Dermis microvascular lymphatic vessel endothelial cell (primary cell): ENCODE measurements at regions not wholly inside any gene's neighbourhood (a gene's known extent, or its start where the extent isn't known, plus 50 kb on each side); places are given as distances from the start of the nearest gene placed in this dataset.
A peak's percentile ranks its signal among the peaks of the same experiment; 100 is the strongest.
"Not testable (repeated sequence)": the region's sequence is repeated elsewhere in the genome, so short reads cannot be mapped to it uniquely, and the experiment has no call there.

Experiments
- DNase-seq, 2 donors: peaks; one replicate each; pipeline versions ENCODE4 v3.0.0 to v3.0.0-alpha.2; 2010; ENCODE audit warnings: low read depth in 2 of 2

DNA sequence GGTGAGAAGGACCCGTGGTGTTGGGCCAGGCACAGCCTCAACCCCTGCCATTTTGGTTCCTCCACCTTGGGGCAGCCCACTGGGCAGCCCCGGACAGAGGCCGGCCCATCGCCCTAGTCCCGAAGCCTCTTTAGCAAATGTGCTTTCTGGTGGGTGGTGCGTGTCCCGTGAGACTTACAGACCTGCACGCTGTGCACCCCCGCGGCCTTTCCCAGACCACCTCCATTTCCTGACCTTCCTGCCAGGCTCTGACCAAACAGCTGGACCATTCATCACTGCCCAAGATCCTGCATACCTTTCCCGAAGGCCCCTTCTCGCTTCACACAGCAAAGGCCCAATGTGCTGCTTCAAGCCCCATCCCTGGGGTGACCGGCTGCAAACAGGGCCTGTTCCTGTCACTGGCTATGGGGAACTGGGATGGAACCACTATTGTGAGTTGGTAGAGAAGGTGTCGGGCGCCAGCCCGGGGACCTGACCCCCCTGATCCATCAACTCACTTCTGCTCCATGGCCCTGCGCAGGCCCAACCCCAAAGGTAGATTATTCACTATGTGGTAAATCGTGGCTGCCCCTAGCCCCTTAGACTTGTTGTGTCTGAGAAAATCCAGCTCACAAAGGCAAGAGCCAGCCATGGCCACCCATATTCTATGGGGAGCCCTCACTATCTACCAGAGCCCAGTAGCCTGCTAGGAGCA, 341.0 kb downstream of the EIPR1 start:
- no peak for DNase-seq

DNA sequence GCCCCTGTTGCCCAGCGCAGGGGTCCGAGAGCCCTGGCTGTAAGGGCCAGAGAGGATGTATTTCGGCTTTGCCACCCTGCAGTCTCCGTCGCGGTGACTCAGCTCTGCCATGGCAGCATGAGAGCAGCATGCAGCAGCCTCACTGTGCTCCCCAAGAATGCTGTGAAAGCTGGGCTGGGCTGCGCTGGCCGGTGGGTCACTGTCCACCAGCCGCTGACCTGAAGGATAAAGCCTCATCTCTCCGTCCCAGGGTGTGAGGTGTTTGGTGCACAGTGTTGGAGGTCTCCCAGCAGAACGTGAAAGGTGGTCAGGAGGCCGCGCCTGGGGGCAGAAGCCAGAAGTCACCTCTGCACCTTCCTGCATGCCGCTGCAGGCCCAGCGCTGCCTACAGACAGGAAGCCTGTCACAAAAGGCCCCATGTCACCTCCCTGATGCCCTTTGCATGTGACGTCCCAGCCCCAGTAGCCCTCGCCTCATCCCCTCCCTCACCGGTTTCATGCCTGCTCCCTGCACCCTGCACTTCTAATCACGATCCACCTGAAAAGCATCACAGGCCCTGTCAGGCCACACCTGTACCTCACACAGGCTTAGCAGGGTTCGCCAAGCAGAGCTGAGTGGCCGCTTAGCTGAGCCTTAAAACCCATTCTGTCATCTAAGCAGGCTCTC, 342.1 kb downstream of the EIPR1 start:
- DNase-seq, result no peak

DNA sequence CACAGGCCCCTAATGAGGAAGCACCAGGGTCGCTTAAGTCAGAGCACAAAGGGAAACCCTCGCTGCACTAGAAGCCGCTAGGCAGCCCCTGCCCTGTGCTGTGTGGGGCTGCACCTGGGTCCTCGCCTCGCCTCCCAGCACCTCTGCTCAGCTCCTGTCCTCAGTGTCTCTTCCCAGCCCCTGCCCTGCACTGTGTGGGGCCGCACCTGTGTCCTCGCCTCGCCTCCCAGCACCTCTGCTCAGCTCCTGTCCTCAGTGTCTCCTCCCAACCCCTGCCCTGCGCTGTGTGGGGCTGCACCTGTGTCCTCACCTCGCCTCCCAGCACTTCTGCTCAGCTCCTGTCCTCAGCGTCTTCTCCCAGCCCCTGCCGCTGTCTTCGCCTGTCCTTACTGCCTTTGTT, 342.8 kb downstream of the EIPR1 start:
- no peak for DNase-seq

DNA sequence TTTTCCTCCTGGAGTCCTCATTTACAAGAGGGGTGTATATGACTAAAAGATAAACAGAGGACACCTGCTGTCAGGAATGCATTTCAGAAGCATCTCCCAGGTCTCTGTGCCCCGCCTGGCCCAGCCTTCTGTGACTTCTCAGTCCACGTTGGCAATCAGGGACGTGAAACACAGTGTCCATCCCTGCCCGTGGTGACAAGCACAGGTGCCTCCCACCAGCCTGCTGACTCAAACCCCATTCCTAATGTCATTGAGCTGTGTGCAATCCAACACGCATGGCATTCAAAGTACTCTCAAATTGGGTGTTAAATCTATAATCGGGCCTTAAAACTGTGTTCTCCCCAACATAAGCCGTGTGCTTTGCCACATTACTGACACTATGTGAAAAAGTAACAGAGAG, 343.2 kb downstream of the EIPR1 start:
- no peak for DNase-seq

DNA sequence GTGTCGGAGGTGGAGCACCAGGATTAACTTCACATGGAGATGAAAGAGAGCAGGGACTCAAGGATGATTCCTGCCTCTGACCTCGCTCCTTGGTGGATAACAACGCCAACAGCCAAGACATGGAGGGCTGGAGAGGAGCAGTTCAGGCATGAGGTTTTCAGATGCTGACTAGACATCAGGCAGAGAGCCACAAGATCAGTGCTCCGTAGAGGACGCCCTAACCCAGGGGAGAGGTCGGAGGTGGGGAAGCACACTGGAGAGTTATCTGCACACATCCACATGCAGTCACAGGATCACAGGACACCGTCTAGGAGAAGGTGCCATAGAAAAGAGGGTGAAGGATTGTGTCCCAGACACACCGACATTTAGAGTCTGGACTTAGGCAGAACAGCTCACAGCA, 344.3 kb downstream of the EIPR1 start:
- no peak for DNase-seq

DNA sequence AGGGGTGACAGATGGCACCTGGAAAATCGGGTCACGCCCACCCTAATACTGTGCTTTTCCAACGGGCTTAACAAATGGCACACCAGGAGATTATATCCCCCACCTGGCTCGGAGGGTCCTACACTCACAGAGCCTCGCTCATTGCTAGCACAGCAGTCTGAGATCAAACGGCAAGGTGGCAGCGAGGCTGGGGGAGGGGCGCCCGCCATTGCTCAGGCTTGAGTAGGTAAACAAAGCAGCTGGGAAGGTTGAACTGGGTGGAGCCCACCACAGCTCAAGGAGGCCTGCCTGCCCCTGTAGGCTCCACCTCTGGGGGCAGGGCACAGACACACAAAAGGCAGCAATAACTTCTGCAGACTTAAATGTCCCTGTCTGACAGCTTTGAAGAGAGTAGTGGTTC, 346.8 kb downstream of the EIPR1 start:
- DNase-seq, result not testable (repeated sequence)

DNA sequence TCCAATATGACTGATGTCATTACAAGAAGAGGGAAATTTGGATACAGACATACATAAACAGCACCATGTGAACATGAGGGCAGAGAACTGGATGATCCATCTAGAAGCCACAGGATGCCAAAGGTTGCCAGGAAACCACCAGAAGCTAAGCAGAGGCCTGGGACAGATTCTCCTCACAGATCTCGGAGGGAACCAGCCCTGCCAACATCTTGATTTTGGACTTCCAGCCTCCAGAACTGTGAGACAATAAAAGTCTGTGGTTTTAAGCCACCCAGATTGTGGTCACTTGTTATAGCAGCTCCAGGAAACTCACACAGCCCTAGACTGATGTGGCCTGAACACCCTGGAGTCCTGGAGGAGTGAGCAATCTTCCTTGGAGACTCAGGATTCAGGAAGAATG, 351.6 kb downstream of the EIPR1 start:
- no peak for DNase-seq

DNA sequence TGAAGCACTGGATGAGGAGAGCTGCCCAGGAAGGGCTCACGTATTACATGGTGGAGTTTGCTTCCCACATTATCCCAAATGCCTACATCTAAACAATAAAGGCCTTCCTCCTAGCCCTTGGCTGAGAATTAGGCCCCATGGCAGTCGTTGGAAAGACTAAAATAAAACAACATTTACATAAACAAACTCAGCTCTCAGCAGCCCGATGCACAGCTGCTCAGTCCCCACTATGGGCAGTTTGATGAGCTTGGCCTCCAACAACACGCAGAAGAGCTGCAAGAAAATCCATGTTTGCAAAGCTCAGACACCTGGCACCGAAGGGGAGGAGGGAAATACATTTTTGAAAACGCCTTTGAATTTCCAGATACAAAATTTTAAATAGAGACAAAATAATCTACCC, 352.4 kb downstream of the EIPR1 start:
- no peak for DNase-seq

DNA sequence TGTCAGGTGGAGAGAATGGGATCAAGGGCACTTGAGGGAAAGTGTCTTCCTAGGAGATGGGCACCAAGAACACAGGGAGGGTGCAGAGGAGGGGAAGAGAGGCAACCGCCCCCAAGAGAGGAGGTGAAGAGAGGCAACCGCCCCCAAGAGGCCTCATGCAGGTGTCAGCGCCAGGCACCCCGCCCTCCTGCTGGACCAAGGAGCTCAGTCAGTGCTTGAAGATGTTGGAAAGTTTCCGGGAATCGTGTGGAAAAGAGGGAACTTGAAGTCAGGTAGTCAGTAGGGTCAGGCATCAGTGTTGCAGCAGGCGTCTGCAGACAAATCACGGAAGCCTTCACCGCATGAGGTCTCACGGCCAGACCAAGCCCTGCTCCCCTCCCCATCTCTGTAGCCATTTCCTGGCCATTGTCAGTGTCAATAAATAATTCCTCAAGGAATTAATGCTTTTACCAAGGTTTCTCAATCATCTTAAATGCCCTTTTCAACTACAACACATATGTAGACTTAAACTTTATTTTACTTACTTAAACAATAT, 353.1 kb downstream of the EIPR1 start:
- no peak for DNase-seq

DNA sequence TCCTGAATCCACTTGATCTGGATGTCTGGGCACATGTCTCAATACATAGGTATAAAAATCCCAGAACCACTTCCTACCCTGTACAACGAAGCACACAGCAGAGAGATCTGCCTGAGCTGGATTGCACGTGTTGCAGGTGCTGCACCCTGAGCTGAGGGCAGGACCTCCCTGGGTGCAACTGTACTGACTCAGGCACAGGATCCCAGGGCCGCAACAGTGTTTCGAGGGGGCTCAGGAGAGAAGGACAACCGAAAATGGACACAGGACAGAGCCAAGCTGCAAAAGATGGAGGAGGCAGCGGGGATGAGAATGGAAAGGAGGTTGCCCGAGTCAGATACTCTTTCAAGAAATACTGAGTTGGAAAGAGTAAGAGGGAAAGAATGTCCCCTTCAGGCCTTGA, 354.1 kb downstream of the EIPR1 start:
- no peak for DNase-seq

DNA sequence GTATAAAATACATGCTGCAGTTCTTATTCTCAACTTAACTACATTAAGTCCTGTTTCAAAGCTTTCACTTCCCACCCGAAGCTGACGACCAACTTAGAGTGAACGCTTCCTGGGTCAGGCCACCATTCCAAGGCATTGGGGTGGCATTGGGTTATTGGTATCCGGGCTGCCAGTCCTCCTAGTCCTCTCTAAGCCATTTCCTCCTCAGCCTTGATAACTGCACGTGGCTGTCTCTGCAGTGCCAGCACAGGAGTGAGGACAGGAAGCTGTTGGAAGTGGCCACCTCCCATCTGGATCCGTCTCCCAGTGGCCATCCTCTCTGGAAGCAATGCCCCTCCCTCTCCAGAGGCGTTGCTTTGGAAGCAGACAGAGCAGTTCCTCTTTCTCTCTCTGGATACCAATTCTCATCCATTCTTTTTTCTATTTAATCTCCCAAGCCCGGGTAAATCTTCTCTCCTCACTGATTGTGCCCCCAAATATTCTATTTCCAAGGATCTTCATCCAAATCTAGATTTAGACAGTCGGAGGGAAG, 354.7 kb downstream of the EIPR1 start:
- no peak for DNase-seq

DNA sequence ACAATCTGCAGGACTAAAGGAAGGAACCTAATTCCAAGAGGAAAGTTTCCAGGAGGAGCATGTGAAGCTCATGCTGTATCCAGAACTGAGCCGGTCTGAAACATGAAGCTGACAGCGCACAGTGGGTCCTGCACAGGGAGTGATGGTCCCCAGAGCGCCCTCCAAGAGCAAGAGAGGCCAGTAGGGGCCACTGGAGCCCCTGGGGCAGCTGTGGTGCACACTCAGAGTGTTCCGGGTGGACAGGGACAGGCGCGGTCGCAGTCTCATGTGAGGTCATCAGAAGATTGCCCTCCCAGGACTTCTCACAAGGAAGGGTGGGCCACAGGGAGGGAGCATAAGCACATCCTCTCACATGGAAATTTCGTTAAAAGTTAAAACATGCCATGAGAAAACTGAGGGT, 355.9 kb downstream of the EIPR1 start:
- DNase-seq, result no peak

DNA sequence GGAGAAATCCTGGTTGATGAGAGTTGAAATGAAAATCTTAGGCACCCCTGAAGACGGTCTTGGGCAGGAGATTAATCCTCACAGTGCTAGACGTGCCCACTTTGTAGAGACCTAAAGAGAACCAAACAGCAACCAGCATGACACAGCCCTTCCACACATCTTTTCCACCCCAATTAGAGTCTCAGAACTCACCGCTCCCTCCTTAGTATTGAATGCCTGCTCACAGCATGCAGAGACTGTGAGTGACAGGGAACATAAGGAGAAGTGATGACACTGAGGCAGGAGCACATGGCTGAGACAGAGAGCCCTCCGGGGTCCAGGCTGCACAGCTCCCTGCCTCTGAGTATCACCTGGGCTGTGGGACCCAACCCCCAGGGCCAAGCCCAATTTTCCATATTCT, 367.6 kb downstream of the EIPR1 start:
- no peak for DNase-seq

DNA sequence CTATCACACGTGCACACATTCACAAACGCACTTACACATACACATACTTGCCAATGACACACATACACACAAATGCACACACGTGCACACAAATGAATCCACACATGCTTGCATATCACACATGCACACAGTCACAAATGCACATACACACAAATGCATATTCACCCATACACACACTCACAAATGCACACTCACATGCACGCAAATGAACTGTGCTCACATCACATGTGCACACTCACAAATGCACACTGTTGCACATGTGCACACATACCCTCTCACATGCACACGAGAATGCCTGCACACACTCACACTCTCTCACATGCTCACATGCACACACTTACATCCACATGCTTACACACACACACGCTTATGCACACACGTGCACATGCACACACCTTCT, 368.1 kb downstream of the EIPR1 start:
- DNase-seq, result no peak

DNA sequence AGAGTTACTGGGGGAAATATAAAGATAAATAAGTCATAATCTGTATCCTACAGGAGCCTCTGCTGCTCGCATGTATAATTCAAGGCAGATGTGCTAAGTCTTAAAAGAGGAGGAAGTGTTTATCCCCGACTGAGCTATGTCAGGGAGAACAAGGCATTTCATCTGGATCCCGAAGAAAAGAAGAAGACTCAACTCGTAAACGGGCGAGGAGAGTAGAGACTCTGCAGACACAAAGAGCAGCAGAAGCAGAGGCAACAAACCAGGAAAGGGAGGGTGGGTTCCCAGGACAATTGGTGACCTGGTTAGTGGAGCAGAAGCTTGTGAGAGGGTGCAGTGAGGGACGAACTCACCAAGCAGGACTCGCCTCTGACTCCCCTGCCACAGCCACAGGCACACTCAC, 368.6 kb downstream of the EIPR1 start:
- no peak for DNase-seq

DNA sequence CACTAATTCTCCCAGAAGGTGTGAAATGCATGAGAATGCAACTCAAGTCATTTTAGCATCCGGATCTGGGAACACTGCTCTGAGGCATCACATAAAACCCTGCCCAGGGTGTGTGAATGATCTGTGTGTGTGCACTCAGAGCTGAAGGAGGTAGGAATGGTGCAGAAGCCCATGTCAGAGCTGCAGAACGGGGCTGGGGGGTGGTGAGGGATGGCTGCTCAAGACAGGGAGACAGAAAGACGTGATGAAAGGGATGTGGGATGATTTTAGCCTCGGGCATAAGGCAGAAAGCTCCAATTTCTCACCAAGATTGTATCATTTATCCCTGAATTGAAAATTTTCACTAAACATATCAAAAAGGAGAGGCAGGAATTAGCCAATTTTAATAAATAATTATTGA, 369.1 kb downstream of the EIPR1 start:
- no peak for DNase-seq

DNA sequence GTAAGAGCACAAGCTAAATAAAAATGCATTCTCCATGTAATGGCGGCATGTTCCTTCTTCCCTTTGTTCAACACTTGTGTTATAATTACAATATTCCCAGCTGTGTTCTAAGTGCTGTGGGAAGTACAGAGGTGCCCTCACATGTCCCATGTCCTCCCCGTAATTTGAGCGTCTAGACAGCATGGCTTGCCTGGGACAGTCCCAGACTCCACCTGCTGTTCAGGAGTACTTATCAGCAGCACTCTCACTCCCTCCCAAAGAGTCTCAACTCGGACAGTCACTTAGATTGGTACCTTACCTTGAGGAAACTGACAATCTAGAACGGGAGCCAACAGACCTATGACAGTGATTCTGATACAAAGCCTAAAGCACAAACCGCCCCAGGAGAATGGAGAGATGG, 370.5 kb downstream of the EIPR1 start:
- no peak for DNase-seq

DNA sequence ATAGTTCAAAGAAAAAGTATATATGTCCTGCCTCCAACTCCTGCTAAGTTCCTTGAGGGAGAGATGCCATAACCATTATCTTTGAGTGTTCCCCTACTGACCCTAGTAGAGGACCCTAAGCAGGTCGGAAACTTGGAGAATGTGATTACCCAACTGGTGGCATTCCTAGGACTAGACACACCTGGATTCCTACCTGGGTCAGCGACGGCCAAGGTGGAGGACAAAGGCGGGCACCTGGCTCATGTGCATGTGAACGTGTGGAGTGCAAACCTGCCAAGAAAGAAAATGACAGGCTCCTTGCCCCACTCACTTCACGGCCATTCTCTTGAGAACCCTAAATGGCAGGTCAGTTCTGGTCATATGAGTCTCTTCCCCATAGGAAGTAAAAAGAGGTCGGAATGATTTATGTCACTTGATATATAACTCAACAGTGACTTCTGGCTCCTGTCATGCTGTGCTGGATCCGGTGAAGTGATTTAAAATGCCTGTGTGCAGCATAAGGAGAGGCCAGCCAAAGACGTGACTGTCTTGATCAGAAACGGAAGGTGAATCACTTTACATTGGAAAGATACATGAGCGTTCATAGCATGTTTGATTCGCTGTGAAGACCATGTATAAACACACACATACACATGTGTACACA, 371.6 kb downstream of the EIPR1 start:
- DNase-seq, result no peak

DNA sequence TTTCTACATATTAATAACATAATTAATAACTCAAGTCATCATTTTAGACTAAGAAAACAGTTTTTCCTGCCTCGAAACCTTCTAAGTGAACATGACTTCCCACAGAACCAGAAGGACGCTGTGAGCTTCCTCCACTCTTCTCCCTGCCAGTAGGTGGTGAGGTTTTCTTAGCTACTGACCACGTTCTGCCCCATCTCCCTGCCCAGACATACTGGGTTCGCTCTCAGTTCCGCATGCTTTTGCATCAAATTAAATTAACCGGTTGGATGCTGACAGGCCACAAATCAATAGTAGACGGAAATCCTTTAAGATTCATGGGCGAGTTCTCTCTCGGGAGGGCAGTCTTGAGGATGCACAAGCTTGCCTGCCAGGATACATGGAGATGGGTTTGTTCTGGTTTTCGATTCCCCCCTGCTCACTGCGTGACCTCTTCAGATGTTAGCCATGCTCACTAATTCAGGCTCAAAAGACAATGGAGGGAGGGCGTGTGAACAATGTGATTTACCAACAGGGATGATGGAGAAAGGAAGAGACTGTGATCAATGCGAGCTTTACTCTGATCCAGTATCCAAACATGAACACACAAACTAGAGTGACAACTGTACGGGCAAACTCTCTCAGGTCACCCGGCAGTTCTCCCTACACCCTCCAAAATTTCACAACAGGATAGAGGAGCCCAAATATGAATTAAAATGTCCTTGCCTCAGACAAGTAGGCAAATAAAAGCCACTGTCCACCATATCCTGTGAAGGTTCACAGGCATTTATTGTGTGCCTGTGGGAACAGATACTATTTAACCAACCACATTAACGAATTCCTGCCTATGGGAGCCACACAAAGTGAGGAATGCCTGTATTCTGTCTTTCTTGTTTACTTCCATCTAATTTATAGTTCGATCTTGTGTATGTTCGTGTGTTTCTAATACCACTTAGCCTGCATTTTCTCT, 375.7 kb downstream of the EIPR1 start:
- peak in 1 of 2 donors; percentile 2 for DNase-seq

DNA sequence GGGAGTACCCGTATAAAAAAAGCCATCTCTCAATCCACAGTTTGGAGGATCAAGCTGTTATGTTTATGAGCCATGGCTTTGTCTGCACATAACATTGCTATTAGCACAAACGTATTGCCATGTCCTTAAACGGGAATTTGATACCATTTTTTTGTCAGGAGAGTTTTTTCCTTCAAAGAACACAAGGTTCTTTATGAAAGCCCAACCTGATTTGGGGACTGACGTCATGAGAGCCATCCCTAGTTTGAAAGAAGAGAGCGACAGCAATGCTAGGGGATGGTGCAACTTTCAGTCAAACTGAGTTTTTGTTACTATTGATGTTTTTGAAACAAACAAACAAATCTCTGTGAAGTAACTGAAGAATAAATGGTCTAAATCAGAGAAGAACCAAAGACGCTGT, 376.6 kb downstream of the EIPR1 start:
- DNase-seq, result no peak

DNA sequence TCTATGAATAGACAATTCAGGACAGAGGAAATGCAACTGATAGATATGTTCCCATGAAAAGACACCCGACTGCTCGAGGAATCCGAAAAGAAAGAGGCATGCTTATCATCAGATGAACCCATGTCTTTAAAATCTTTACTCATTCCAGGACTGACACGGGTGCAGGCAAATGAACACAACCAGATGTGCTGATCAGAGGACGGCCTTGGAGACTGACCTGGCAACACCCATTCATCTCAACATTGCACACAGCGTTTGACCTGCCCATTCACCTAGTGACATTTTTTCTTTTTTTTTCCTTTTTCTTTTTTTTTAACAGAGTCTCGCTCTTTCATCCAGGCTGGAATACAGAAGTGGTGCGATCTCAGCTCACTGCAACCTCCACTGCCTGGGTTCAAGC, 377.5 kb downstream of the EIPR1 start:
- no peak for DNase-seq
